IMR-90 (cell line): ENCODE measurements at regions not wholly inside any gene's neighbourhood (a gene's known extent, or its start where the extent isn't known, plus 50 kb on each side); places are given as distances from the start of the nearest gene placed in this dataset.

Source experiments
- ATAC-seq: fragments of 200-7000 bp; cut with Tn5 transposase; 2 replicates; pipeline ENCODE4 v1.9.1; 2020; ENCODE audit warnings: low read depth, mild to moderate bottlenecking, moderate library complexity
- BruUV-seq: library from RNA; stranded (reverse); fragments of 400-500 nt; replicated peaks from 2 replicates; lab custom pipeline; 2021; lab: Mats Ljungman, UMichigan
- CTCF ChIA-PET: fragments of 300-600 bp; formaldehyde crosslinking; extraction: SDS; loops from one replicate; lab custom pipeline; 2021; ENCODE audit warnings: antibody characterized with exemption; lab: Yijun Ruan, JAX
- POLR2A ChIA-PET: fragments of 300-600 bp; sonication (Branson Sonifier 250); formaldehyde crosslinking; loops from one replicate; lab custom pipeline; 2022; ENCODE audit warnings: antibody characterized with exemption; ENCODE audit not compliant: unreplicated experiment; lab: Charles Lee
- DNase-seq: peaks from one replicate; pipeline ENCODE4 v3.0.0; 2013
- H2AFZ ChIP-seq: replicated peaks from 2 replicates; pipeline ENCODE3; 2013; ENCODE audit warnings: low read length, mild to moderate bottlenecking; ENCODE audit not compliant: poor library complexity
- H2AK5ac ChIP-seq: 2 replicates; pipeline ENCODE4 v1.6.1; 2013; ENCODE audit warnings: low read depth, low read length, inconsistent platforms
- H2AK9ac ChIP-seq: replicated peaks from 2 replicates; pipeline ENCODE3; 2013; ENCODE audit warnings: mild to moderate bottlenecking, low read depth, low read length, moderate library complexity; ENCODE audit not compliant: poor library complexity
- H2BK120ac ChIP-seq: 2 replicates; pipeline ENCODE4 v1.6.1; 2013; ENCODE audit warnings: low read depth, low read length, inconsistent platforms
- H2BK15ac ChIP-seq: 3 replicates; pipeline ENCODE4 v1.6.1; 2013; ENCODE audit warnings: low read depth, low read length, inconsistent platforms
- H2BK20ac ChIP-seq: 2 replicates; pipeline ENCODE4 v1.6.1; 2013; ENCODE audit warnings: low read depth, mild to moderate bottlenecking, inconsistent platforms, low read length, moderate library complexity
- H2BK5ac ChIP-seq: 2 replicates; pipeline ENCODE4 v1.6.1; 2013; ENCODE audit warnings: mild to moderate bottlenecking, low read depth, low read length, inconsistent platforms; ENCODE audit not compliant: poor library complexity, severe bottlenecking
- H3K14ac ChIP-seq: replicated peaks from 2 replicates; pipeline ENCODE4 v1.6.1; 2013; ENCODE audit warnings: low read depth, low read length, inconsistent platforms
- H3K18ac ChIP-seq: 2 replicates; pipeline ENCODE4 v1.6.1; 2013; ENCODE audit warnings: low read depth, low read length, control low read depth
- H3K23ac ChIP-seq: 2 replicates; pipeline ENCODE4 v1.6.1; 2013; ENCODE audit warnings: low read depth, low read length, inconsistent platforms
- H3K27ac ChIP-seq: 2 replicates; pipeline ENCODE4 v1.5.1; 2013; ENCODE audit warnings: mild to moderate bottlenecking, control low read depth, low read length; ENCODE audit not compliant: insufficient read depth
- H3K27me3 ChIP-seq: 2 replicates; pipeline ENCODE4 v1.6.1; 2013; ENCODE audit warnings: low read length; ENCODE audit not compliant: control insufficient read depth, insufficient read depth
- H3K36me3 ChIP-seq: 2 replicates; pipeline ENCODE4 v1.6.1; 2013; ENCODE audit warnings: low read length, mixed read lengths; ENCODE audit not compliant: control insufficient read depth, insufficient read depth
- H3K4ac ChIP-seq: 2 replicates; pipeline ENCODE4 v1.6.1; 2013; ENCODE audit warnings: low read depth, low read length, inconsistent platforms
- H3K4me1 ChIP-seq: 2 replicates; pipeline ENCODE4 v1.6.1; 2013; ENCODE audit warnings: low read length, mixed read lengths; ENCODE audit not compliant: control insufficient read depth, insufficient read depth
- H3K4me2 ChIP-seq: 2 replicates; pipeline ENCODE4 v1.6.1; 2013; ENCODE audit warnings: low read depth, mild to moderate bottlenecking, control low read depth, low read length, moderate library complexity
- H3K4me3 ChIP-seq: 2 replicates; pipeline ENCODE4 v1.5.1; 2013; ENCODE audit warnings: low read depth, mild to moderate bottlenecking, control low read depth, low read length, moderate library complexity; ENCODE audit not compliant: insufficient read depth
- H3K56ac ChIP-seq: 2 replicates; pipeline ENCODE4 v1.6.1; 2013; ENCODE audit warnings: low read length, inconsistent platforms; ENCODE audit not compliant: insufficient read depth; ENCODE audit errors: extremely low read depth
- H3K79me1 ChIP-seq, 2 experiments: 2 replicates each; pipeline ENCODE4 v1.6.1; 2013; ENCODE audit warnings: low read length in 2 of 2, inconsistent platforms in 1 of 2, low read depth in 1 of 2
- H3K9ac ChIP-seq: 2 replicates; pipeline ENCODE4 v1.6.1; 2013; ENCODE audit warnings: low read depth, low read length, control low read depth
- H3K9me1 ChIP-seq: 2 replicates; pipeline ENCODE4 v1.6.1; 2013; ENCODE audit warnings: low read length, inconsistent platforms; ENCODE audit not compliant: insufficient read depth
- H3K9me3 ChIP-seq: 2 replicates; pipeline ENCODE4 v1.6.1; 2013; ENCODE audit warnings: low read length; ENCODE audit not compliant: control insufficient read depth, insufficient read depth
- H4K20me1 ChIP-seq: 2 replicates; pipeline ENCODE4 v1.6.1; 2013; ENCODE audit warnings: low read length, inconsistent platforms; ENCODE audit not compliant: insufficient read depth
- H4K5ac ChIP-seq: 2 replicates; pipeline ENCODE4 v1.6.1; 2013; ENCODE audit warnings: mild to moderate bottlenecking, low read depth, low read length, control low read depth
- H4K8ac ChIP-seq, 2 experiments: 2 replicates each; pipeline ENCODE4 v1.6.1; 2013; ENCODE audit warnings: low read depth in 2 of 2, low read length in 2 of 2, control low read depth in 1 of 2, inconsistent platforms in 1 of 2
- H4K91ac ChIP-seq: 2 replicates; pipeline ENCODE4 v1.6.1; 2013; ENCODE audit warnings: low read depth, low read length, inconsistent platforms; ENCODE audit not compliant: insufficient read depth
- CEBPB ChIP-seq: IDR thresholded peaks from 2 replicates; pipeline ENCODE4 v1.6.1; 2012; ENCODE audit warnings: low read depth, low read length, improper control_type of control experiment
- CHD1 ChIP-seq: IDR thresholded peaks from 2 replicates; pipeline ENCODE4 v1.6.1; 2012; ENCODE audit warnings: low read depth, low read length, improper control_type of control experiment
- CTCF ChIP-seq: conservative IDR thresholded peaks from 2 replicates; pipeline ENCODE4 v1.5.1; 2012; ENCODE audit warnings: mild to moderate bottlenecking, low read depth, low read length, improper control_type of control experiment
- ELK1 ChIP-seq: fragments of 150-350 bp; IDR thresholded peaks from 2 replicates; pipeline ENCODE4 v1.6.1; 2016; ENCODE audit warnings: low read depth, mild to moderate bottlenecking, low read length, moderate library complexity, borderline replicate concordance
- FOS ChIP-seq: fragments of 150-350 bp; IDR thresholded peaks from 2 replicates; pipeline ENCODE4 v1.6.1; 2016; ENCODE audit warnings: low read depth, low read length
- NFE2L2 ChIP-seq: fragments of 150-350 bp; IDR thresholded peaks from 2 replicates; pipeline ENCODE4 v1.6.1; 2016; ENCODE audit warnings: low read depth, mild to moderate bottlenecking, low read length
- RAD21 ChIP-seq: IDR thresholded peaks from 2 replicates; pipeline ENCODE4 v1.6.1; 2012; ENCODE audit warnings: low read length, improper control_type of control experiment
- RCOR1 ChIP-seq: IDR thresholded peaks from 2 replicates; pipeline ENCODE4 v1.6.1; 2012; ENCODE audit warnings: mild to moderate bottlenecking, low read length, improper control_type of control experiment; ENCODE audit not compliant: insufficient replicate concordance
- RFX5 ChIP-seq: IDR thresholded peaks from 2 replicates; pipeline ENCODE4 v1.8.0; 2012; ENCODE audit warnings: low read depth, mild to moderate bottlenecking, low read length, moderate library complexity
- SMC3 ChIP-seq: fragments of 150-350 bp; IDR thresholded peaks from 2 replicates; pipeline ENCODE4 v1.6.1; 2016; ENCODE audit warnings: low read depth, mild to moderate bottlenecking, antibody characterized with exemption, low read length, moderate library complexity
- WGBS, 2 experiments: methylation state at CpG; one replicate each; pipeline versions ENCODE4 v1.1.5 to v1.1.7; 2013; ENCODE audit warnings: missing lambda C conversion rate in 2 of 2; ENCODE audit not compliant: insufficient read length in 1 of 2; ENCODE audit errors: extremely low coverage in 2 of 2; 5-methylcytosine and 5-hydroxymethylcytosine counted together
- dilution Hi-C: fragments of 300-500 bp; cut with HindIII; formaldehyde crosslinking; loops from one replicate; pipeline ENCODE4 v1.14.3; 2018; ENCODE audit warnings: low sequenced_read_pairs; ENCODE audit not compliant: unreplicated experiment
- in situ Hi-C: fragments of 300-500 bp; cut with MboI; formaldehyde crosslinking; loops from 3 replicates; pipeline ENCODE4 v1.14.3; 2019; ENCODE audit warnings: low sequenced_read_pairs, inconsistent platforms, mixed read lengths
- intact Hi-C: fragments of 100-400 bp; cut with micrococcal nuclease; formaldehyde crosslinking; loops from 2 replicates; pipeline ENCODE4 v1.10.0; 2022
- TF ChIP-seq, protein P1 (sequence below): fragments of 150-350 bp; IDR thresholded peaks from 2 replicates; pipeline ENCODE4 v1.6.1; 2017; ENCODE audit warnings: mild to moderate bottlenecking, antibody characterized with exemption, low read length, low read depth

DNA sequence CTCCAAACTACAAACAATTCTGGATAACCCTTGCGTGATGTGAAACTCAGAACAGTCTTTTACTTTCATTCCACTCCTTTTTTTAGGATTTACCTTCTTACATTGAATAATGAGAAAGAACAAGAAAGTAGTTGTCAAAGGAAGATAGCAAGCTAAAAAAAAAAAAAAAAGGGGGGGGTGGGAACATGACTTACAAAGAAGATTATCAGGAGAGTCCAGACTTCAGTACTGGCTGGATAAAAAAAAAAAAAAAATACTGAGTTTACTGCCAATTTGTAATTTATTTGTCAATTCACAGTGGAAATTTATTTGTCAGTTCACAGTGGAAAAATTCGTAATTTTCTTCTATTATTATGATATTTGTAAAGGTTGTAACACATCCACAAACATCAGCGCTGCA lies 792.4 kb upstream of the SLITRK5 start:
- TF ChIP-seq, protein P1, sequence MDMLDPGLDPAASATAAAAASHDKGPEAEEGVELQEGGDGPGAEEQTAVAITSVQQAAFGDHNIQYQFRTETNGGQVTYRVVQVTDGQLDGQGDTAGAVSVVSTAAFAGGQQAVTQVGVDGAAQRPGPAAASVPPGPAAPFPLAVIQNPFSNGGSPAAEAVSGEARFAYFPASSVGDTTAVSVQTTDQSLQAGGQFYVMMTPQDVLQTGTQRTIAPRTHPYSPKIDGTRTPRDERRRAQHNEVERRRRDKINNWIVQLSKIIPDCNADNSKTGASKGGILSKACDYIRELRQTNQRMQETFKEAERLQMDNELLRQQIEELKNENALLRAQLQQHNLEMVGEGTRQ: no peak
- TF ChIP-seq CTCF (no peak), CHD1 (no peak), CEBPB (no peak), FOS (no peak), ELK1 (no peak), NFE2L2 (no peak), RAD21 (no peak), SMC3 (no peak), RFX5 (no peak), RCOR1 (no peak)
- POLR2A ChIA-PET: interaction anchor here (0.6 kb wide), 1 partner anchor 104 kb away, joined by 4 read pairs; no protein-coding TSS in a partner anchor
- Histone ChIP-seq H4K20me1 (no peaks in the 10 kb centered on the region), H2AK5ac (no peak overlapping the region), H3K36me3 (no peaks in the 10 kb centered on the region), H2BK120ac (no peak overlapping the region), H4K5ac (no peak overlapping the region), H3K27me3 (no peaks in the 10 kb centered on the region), H3K14ac (no peak overlapping the region), H3K56ac (no peak overlapping the region), H3K4me3 (no peak overlapping the region), H4K8ac (no peak overlapping the region), H2BK20ac (no peak overlapping the region), H3K79me1 (no peaks in the 10 kb centered on the region), H2AFZ (no peak overlapping the region), H3K27ac (no peak overlapping the region), H3K9ac (no peak overlapping the region), H2AK9ac (no peak overlapping the region), H3K23ac (no peak overlapping the region), H4K91ac (no peak overlapping the region), H2BK15ac (no peak overlapping the region), H2BK5ac (no peak overlapping the region), H3K9me1 (no peaks in the 10 kb centered on the region), H3K9me3 (no peaks in the 10 kb centered on the region), H3K4ac (no peak overlapping the region), H3K18ac (no peak overlapping the region), H3K4me1 (no peaks in the 10 kb centered on the region), H3K4me2 (no peak overlapping the region)
- in situ Hi-C loops (no loop called here), intact Hi-C loops (no loop called here), dilution Hi-C loops (no loop called here)
- no peak for ATAC-seq
- BruUV-seq: no TSS peak
- WGBS, 2 experiments: no CpG with 5 or more reads among the region's 3 CpGs
- DNase-seq: no peak
- CTCF ChIA-PET: interaction anchor here (0.7 kb wide), 1 partner anchor 789 kb away, joined by 3 read pairs; no protein-coding TSS in a partner anchor
